ENCODE measurements at regions not wholly inside any gene's neighbourhood (a gene's known extent, or its start where the extent isn't known, plus 50 kb on each side); places are given as distances from the start of the nearest gene placed in this dataset.

GRCh38 chr20:12023194-12023795 is 105.6 kb downstream of the BTBD3 start:
- DNase-seq = no peak

GRCh38 chr20:12028771-12029170 is 111.1 kb downstream of the BTBD3 start:
- DNase-seq = no peak

GRCh38 chr20:12030470-12030869 is 112.8 kb downstream of the BTBD3 start:
- peak; percentile 78 for DNase-seq

GRCh38 chr20:12036142-12036541 is 118.4 kb downstream of the BTBD3 start:
- no peak for DNase-seq

- no peak for DNase-seq
Measured at GRCh38 chr20:12037521-12037920, 119.8 kb downstream of the BTBD3 start.

GRCh38 chr20:12040261-12040660 is 122.6 kb downstream of the BTBD3 start:
- DNase-seq = no peak

- DNase-seq = no peak
Measured at GRCh38 chr20:12044969-12045368, 127.3 kb downstream of the BTBD3 start.

GRCh38 chr20:12047838-12048432 is 130.2 kb downstream of the BTBD3 start:
- DNase-seq = no peak

- no peak for DNase-seq
Measured at GRCh38 chr20:12049125-12049524, 131.4 kb downstream of the BTBD3 start.

GRCh38 chr20:12051206-12052163 is 133.8 kb downstream of the BTBD3 start:
- DNase-seq = no peak

GRCh38 chr20:12053353-12053752 is 135.7 kb downstream of the BTBD3 start:
- DNase-seq = no peak

- DNase-seq = no peak
Measured at GRCh38 chr20:12054556-12054955, 136.9 kb downstream of the BTBD3 start.

- DNase-seq = no peak
Measured at GRCh38 chr20:12055161-12055560, 137.5 kb downstream of the BTBD3 start.

- no peak for DNase-seq
Measured at GRCh38 chr20:12056839-12057238, 139.1 kb downstream of the BTBD3 start.

- no peak for DNase-seq
Measured at GRCh38 chr20:12057778-12058177, 140.1 kb downstream of the BTBD3 start.

GRCh38 chr20:12058216-12058615 is 140.5 kb downstream of the BTBD3 start:
- DNase-seq = no peak

GRCh38 chr20:12061466-12061865 is 143.8 kb downstream of the BTBD3 start:
- no peak for DNase-seq

GRCh38 chr20:12063106-12063684 is 145.5 kb downstream of the BTBD3 start:
- DNase-seq = no peak

GRCh38 chr20:12064540-12064939 is 146.8 kb downstream of the BTBD3 start:
- DNase-seq = no peak

- no peak for DNase-seq
Measured at GRCh38 chr20:12067686-12068085, 150.0 kb downstream of the BTBD3 start.

- no peak for DNase-seq
Measured at GRCh38 chr20:12068121-12068520, 150.4 kb downstream of the BTBD3 start.

GRCh38 chr20:12069181-12069580 is 151.5 kb downstream of the BTBD3 start:
- no peak for DNase-seq

GRCh38 chr20:12072221-12072953 is 154.7 kb downstream of the BTBD3 start:
- no peak for DNase-seq

Data from NCI-H748 treated with DMSO at 0.1 percent for 48 hours (cell line).